ENCODE measurements at regions not wholly inside any gene's neighbourhood (a gene's known extent, or its start where the extent isn't known, plus 50 kb on each side); places are given as distances from the start of the nearest gene placed in this dataset.
A peak's percentile ranks its signal among the peaks of the same experiment; 100 is the strongest.
"Not testable (repeated sequence)": the region's sequence is repeated elsewhere in the genome, so short reads cannot be mapped to it uniquely, and the experiment has no call there.

DNA sequence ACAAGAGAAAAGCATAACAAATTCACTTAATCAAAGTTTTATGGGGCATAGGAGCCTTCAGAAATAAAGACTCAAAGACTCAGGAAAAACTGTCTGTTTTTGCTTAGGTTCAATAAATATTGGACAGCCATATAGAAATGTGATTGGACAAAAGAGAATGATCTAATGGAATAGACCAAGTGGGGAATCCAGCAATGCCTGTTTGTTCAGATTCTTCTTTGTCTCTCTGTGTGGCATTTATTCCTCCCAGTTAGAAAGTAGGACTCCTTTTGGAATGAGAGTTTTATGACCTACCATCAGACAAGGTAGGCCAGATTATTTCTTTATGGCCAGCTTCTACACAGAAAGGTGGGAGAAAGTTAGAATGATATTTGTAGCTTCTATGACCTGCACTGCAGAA lies 1460.1 kb downstream of the OTOL1 start:
- DNase-seq (ENCODE audit: low read depth) = no peak
- TF ChIP-seq, protein P1, sequence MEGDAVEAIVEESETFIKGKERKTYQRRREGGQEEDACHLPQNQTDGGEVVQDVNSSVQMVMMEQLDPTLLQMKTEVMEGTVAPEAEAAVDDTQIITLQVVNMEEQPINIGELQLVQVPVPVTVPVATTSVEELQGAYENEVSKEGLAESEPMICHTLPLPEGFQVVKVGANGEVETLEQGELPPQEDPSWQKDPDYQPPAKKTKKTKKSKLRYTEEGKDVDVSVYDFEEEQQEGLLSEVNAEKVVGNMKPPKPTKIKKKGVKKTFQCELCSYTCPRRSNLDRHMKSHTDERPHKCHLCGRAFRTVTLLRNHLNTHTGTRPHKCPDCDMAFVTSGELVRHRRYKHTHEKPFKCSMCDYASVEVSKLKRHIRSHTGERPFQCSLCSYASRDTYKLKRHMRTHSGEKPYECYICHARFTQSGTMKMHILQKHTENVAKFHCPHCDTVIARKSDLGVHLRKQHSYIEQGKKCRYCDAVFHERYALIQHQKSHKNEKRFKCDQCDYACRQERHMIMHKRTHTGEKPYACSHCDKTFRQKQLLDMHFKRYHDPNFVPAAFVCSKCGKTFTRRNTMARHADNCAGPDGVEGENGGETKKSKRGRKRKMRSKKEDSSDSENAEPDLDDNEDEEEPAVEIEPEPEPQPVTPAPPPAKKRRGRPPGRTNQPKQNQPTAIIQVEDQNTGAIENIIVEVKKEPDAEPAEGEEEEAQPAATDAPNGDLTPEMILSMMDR (IDR thresholded peaks at IDR 0.05; ENCODE audit: low read length, missing control alignments) = no peak
- no peak overlapping the region for H3K4me3 ChIP-seq (replicated peaks; ENCODE audit: low read depth, low read length)

DNA sequence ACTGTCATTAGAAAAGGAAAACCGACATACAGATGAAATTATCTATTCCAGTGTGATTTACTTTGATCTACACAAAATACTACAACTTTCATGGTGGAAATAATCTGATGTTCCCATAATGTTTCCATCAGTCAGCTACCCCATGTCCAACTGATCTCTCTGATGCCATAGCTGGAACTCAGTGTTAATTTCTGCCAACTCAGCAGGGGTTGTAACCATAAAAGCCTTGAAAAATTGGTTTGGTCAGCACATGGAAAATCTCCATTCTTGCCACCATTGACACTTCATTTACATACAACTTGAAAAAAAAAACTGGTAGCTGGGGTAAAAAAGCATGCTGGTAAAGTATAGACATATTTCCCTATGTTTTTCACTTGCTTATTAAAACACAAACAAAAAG lies 1463.7 kb downstream of the OTOL1 start:
- TF ChIP-seq, protein P1 (IDR thresholded peaks at IDR 0.05; ENCODE audit: low read length, missing control alignments) = no peak
- DNase-seq (ENCODE audit: low read depth) = no peak
- H3K4me3 ChIP-seq (replicated peaks; ENCODE audit: low read depth, low read length) = no peak overlapping the region

DNA sequence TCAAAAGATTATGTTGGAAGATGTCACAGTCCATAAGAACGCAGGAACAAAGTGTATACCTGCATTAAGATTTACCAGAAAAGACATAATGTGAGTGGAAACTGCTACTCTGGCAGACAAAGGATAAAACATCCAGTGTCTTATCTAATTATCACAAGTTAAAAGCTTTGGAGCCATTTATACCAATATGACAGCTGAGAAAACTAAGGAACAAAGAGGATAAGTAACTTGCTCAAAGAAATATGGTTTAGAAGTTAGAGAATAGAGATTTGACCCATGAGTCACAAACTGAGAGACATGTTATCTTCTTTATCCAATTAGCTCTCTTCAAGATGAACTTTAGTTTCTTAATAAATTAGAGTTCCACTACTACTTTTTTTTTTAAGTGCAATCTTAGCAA lies 1473.7 kb downstream of the OTOL1 start:
- no peak for DNase-seq (ENCODE audit: low read depth)
- TF ChIP-seq, protein P1 (IDR thresholded peaks at IDR 0.05; ENCODE audit: low read length, missing control alignments) = no peak
- H3K4me3 ChIP-seq (replicated peaks; ENCODE audit: low read depth, low read length) = no peak overlapping the region

DNA sequence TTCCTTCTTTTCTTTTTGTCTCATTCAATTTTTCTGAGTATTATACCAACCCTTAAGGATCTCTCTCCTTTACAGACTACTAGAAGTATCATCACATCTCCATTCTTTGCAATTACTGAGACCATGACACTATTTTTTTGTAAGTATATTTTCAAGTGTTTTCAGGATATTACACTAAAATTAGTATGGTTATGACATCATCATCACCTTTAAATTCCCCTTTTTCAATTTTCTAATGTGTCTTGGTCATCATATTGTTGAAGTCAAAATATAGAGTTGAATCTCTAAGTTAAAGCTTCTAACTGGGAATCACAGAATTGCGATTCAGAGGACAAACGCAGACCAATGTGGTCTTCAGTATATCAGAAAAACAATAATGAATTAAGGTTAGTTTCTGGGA lies 1475.1 kb downstream of the OTOL1 start:
- no peak for DNase-seq (ENCODE audit: low read depth)
- TF ChIP-seq, protein P1 (IDR thresholded peaks at IDR 0.05; ENCODE audit: low read length, missing control alignments) = no peak
- H3K4me3 ChIP-seq (replicated peaks; ENCODE audit: low read depth, low read length) = no peak overlapping the region

DNA sequence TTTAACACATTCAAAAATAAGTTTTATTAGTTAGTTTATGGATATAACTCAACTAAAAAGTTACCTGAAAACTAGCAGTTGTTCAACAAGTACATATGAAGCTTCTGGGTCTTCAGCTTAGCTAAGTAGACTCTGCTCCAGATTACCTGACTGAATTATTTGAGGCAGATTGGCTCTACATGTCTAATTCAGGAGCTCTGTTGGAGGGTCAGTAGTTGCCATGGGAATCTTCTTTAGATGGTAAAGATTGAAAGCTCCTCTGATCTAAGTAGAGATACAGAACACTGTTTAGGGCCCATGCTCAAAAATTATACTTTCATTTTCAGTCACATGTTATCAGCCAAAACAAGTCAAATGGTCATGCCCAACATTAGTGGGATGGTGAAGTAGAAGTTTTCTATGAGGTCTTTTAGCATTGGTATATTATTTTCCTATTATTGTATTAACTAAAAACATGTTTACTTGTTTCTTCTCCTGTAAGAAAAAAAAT lies 1476.9 kb downstream of the OTOL1 start:
- H3K4me3 ChIP-seq (replicated peaks; ENCODE audit: low read depth, low read length) = no peak overlapping the region
- TF ChIP-seq, protein P1 (IDR thresholded peaks at IDR 0.05; ENCODE audit: low read length, missing control alignments) = no peak
- DNase-seq (ENCODE audit: low read depth) = no peak

DNA sequence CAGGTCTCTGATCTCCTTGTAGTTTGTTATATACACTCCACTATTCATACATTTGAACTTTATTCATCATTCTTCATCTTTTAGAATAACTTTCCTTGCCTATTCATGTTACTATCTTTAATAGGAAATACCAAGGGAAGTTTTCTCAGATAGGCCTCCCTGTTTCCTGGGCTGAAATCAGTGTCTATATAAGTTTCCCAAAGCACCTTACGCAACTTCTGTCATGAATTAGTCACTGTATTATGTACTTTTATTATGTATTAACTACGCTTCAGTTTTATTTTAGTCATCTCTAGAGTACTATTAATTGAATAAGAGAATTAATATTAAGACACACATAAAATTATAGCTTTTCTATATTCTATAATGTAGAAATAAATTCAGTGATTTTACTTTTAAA lies 1481.5 kb downstream of the OTOL1 start:
- peak; percentile 90 for DNase-seq (ENCODE audit: low read depth)
- TF ChIP-seq, protein P1 (IDR thresholded peaks at IDR 0.05; ENCODE audit: low read length, missing control alignments) = no peak
- no peak overlapping the region for H3K4me3 ChIP-seq (replicated peaks; ENCODE audit: low read depth, low read length)

DNA sequence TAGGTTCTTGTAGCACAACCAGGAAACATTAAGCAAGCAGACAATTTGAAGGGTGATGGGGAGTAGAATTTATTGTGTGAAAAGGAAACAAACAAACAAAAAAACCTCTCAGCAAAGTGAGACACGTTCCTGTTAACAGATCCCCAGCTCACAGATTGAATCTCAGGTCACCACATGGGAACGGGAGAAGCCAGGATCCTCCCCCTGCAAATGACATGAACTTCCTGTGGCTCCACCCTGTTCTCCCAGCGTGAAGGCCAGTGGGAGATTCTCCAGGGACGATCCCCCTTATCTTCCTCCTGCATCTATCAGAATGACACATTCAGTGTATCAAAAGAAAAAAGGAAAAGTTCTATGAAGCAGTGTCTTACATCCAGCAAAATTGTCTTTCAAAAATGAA lies 1488.1 kb downstream of the OTOL1 start:
- H3K4me3 ChIP-seq (replicated peaks; ENCODE audit: low read depth, low read length) = no peak overlapping the region
- DNase-seq (ENCODE audit: low read depth) = peak; percentile 32
- TF ChIP-seq, protein P1 (IDR thresholded peaks at IDR 0.05; ENCODE audit: low read length, missing control alignments) = no peak

DNA sequence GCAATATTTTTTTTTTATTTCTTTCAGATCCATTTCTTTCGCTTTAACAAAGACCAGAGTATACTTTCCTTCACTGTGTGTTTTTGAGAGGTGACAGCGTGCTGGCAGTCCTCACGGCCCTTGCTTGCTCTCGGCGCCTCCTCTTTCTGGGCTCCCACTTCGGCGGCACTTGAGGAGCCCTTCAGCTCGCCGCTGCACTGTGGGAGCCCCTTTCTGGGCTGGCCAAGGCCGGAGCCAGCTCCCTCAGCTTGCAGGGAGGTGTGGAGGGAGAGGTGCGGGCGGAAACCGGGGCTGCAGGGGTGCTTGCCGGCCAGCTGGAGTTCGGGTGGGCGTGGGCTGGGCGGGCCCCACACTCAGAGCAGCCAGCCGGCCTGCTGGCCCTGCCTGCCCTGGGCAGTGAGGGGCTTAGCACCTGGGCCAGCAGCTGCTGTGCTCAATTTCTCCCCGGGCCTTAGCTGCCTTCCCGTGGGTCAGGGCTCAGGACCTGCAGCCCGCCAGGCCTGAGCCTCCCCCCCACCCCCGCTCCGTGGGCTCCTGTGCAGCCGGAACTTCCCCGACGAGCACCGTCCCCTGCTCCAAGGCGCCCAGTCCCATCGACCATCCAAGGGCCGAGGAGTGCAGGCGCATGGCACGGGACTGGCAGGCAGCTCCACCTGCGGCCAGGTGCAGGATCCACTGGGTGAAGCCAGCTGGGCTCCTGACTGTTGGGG lies 1490.6 kb downstream of the OTOL1 start:
- not testable (repeated sequence) for H3K4me3 ChIP-seq (replicated peaks; ENCODE audit: low read depth, low read length); DNase-seq (ENCODE audit: low read depth)
